Liver (tissue), 8 donors: ENCODE measurements at regions not wholly inside any gene's neighbourhood (a gene's known extent, or its start where the extent isn't known, plus 50 kb on each side); places are given as distances from the start of the nearest gene placed in this dataset.

ENCODE experiments used
- DNase-seq: peaks from one replicate; pipeline ENCODE4 v3.0.0-alpha.2; 2017; ENCODE audit warnings: low spot score
- H3K27ac ChIP-seq, 2 donors: one replicate each; pipeline ENCODE4 v1.7.0; 2013; ENCODE audit warnings: inconsistent platforms in 2 of 2, low read length in 2 of 2, control low read depth in 1 of 2, low read depth in 1 of 2, mild to moderate bottlenecking in 1 of 2
- H3K27me3 ChIP-seq, 4 donors: one replicate each; pipeline versions ENCODE4 v1.6.1 to v1.7.0; 2013; ENCODE audit warnings: low read length in 3 of 4, inconsistent platforms in 1 of 4, mild to moderate bottlenecking in 1 of 4, moderate library complexity in 1 of 4; ENCODE audit not compliant: control insufficient read depth in 4 of 4, insufficient read depth in 4 of 4
- H3K36me3 ChIP-seq, 4 donors: one replicate each; pipeline versions ENCODE4 v1.6.1 to v1.7.0; 2013; ENCODE audit warnings: low read length in 3 of 4, mild to moderate bottlenecking in 3 of 4, low read depth in 1 of 4, moderate library complexity in 1 of 4; ENCODE audit not compliant: control insufficient read depth in 4 of 4, insufficient read depth in 3 of 4
- H3K4me1 ChIP-seq, 4 donors: one replicate each; pipeline versions ENCODE4 v1.6.1 to v1.7.0; 2013; ENCODE audit warnings: low read length in 3 of 4, mild to moderate bottlenecking in 3 of 4, moderate library complexity in 1 of 4; ENCODE audit not compliant: control insufficient read depth in 4 of 4, insufficient read depth in 4 of 4
- H3K4me3 ChIP-seq, 3 donors: one replicate each; pipeline versions ENCODE4 v1.6.1 to v1.7.0; 2013; ENCODE audit warnings: low read length in 3 of 3, control low read depth in 1 of 3, low read depth in 1 of 3, mild to moderate bottlenecking in 1 of 3
- H3K9ac ChIP-seq, 2 donors: one replicate each; pipeline ENCODE4 v1.7.0; 2013; ENCODE audit warnings: low read length in 2 of 2, mild to moderate bottlenecking in 2 of 2, moderate library complexity in 2 of 2, control low read depth in 1 of 2, low read depth in 1 of 2
- H3K9me3 ChIP-seq, 4 donors: one replicate each; pipeline versions ENCODE4 v1.6.1 to v1.7.0; 2013; ENCODE audit warnings: low read length in 3 of 4; ENCODE audit not compliant: control insufficient read depth in 4 of 4
- ATF3 ChIP-seq: IDR thresholded peaks from 2 replicates; pipeline ENCODE4 v1.6.1; 2016; ENCODE audit warnings: antibody characterized with exemption
- CTCF ChIP-seq: fragments of 150-350 bp; IDR thresholded peaks from 2 replicates; pipeline ENCODE4 v1.5.1; 2017; ENCODE audit warnings: improper control_type of control experiment, low read depth, low read length; ENCODE audit not compliant: missing input control
- EGR1 ChIP-seq, 2 donors: IDR thresholded peaks; 2 replicates each; pipeline ENCODE4 v1.6.1; 2016 to 2018; ENCODE audit warnings: antibody characterized with exemption in 2 of 2, low read depth in 2 of 2
- FOXA1 ChIP-seq: IDR thresholded peaks from 2 replicates; pipeline ENCODE4 v1.6.1; 2016; ENCODE audit warnings: antibody characterized with exemption
- FOXA2 ChIP-seq: IDR thresholded peaks from 2 replicates; pipeline ENCODE4 v1.6.1; 2016; ENCODE audit warnings: antibody characterized with exemption
- GABPA ChIP-seq, 2 donors: IDR thresholded peaks in 1 of 2; conservative IDR thresholded peaks in 1 of 2; 2 replicates each; pipeline ENCODE4 v1.6.1; 2016; ENCODE audit warnings: antibody characterized with exemption in 2 of 2, mild to moderate bottlenecking in 1 of 2, moderate library complexity in 1 of 2
- HNF4G ChIP-seq: IDR thresholded peaks from 2 replicates; pipeline ENCODE4 v1.6.1; 2016; ENCODE audit warnings: antibody characterized with exemption
- JUND ChIP-seq, 2 donors: IDR thresholded peaks; 2 replicates each; pipeline ENCODE4 v1.6.1; 2016; ENCODE audit warnings: antibody characterized with exemption in 2 of 2
- MAX ChIP-seq: IDR thresholded peaks from 2 replicates; pipeline ENCODE4 v1.6.1; 2016; ENCODE audit warnings: antibody characterized with exemption
- NR2F2 ChIP-seq: IDR thresholded peaks from 2 replicates; pipeline ENCODE4 v1.6.1; 2016; ENCODE audit warnings: antibody characterized with exemption
- RAD21 ChIP-seq, 2 donors: IDR thresholded peaks; 2 replicates each; pipeline ENCODE4 v1.6.1; 2016; ENCODE audit warnings: antibody characterized with exemption in 2 of 2, mild to moderate bottlenecking in 2 of 2
- REST ChIP-seq: IDR thresholded peaks from 2 replicates; pipeline ENCODE4 v1.6.1; 2016; ENCODE audit warnings: antibody characterized with exemption, mild to moderate bottlenecking
- RXRA ChIP-seq, 2 donors: IDR thresholded peaks; 2 replicates each; pipeline ENCODE4 v1.6.1; 2017 to 2018; ENCODE audit warnings: antibody characterized with exemption in 2 of 2, mild to moderate bottlenecking in 1 of 2
- SP1 ChIP-seq: IDR thresholded peaks from 2 replicates; pipeline ENCODE4 v1.6.1; 2018; ENCODE audit warnings: antibody characterized with exemption, mild to moderate bottlenecking
- TAF1 ChIP-seq: conservative IDR thresholded peaks from 2 replicates; pipeline ENCODE4 v1.6.1; 2016; ENCODE audit warnings: antibody characterized with exemption, mild to moderate bottlenecking
- YY1 ChIP-seq: IDR thresholded peaks from 2 replicates; pipeline ENCODE4 v1.6.1; 2016; ENCODE audit warnings: antibody characterized with exemption, mild to moderate bottlenecking
- ZBTB33 ChIP-seq: IDR thresholded peaks from 2 replicates; pipeline ENCODE4 v1.6.1; 2016; ENCODE audit warnings: antibody characterized with exemption
- WGBS: extraction: QIAGEN DNeasy Blood & Tissue Kit; methylation state at CpG from one replicate; pipeline ENCODE4 v1.1.7; 2013; 5-methylcytosine and 5-hydroxymethylcytosine counted together
- donor health status: healthy.
- donor health status: healthy.
- donor health status: healthy.
- donor health status: healthy.
- donor health status: healthy.

- TF ChIP-seq NR2F2 (no peak), FOXA2 (no peak)
These were observed 91.5 kb upstream of the EGR2 start (continued) for GRCh38 chr10:62907470-62908212.

GRCh38 chr10:62904281-62904875 is 88.2 kb upstream of the EGR2 start:
- no peaks in the 10 kb centered on the region for H3K4me1 ChIP-seq
- H3K9me3 ChIP-seq, result no peaks in the 10 kb centered on the region
- no peaks in the 10 kb centered on the region for H3K36me3 ChIP-seq
- no peak overlapping the region for H3K9ac ChIP-seq
- no peak for DNase-seq
- no peak overlapping the region for H3K27ac ChIP-seq
- WGBS, result 69% methylated on average over 5 of the region's 5 CpGs
- H3K27me3 ChIP-seq, result peaks cover 0 to 6% (median 0%) of the 10 kb centered on the region in 4 donors
- TF ChIP-seq ZBTB33 (no peak), GABPA (IDR thresholded peaks at IDR 0.05 in 1 of 2, conservative IDR thresholded peaks at IDR 0.05 in 1 of 2) (no peak), EGR1 (IDR thresholded peaks at IDR 0.05; ENCODE audit: low read depth in 2 of 2) (no peak), TAF1 (no peak), RAD21 (IDR thresholded peaks at IDR 0.05) (no peak), ATF3 (no peak), JUND (IDR thresholded peaks at IDR 0.05) (no peak), MAX (no peak), SP1 (no peak), RXRA (IDR thresholded peaks at IDR 0.05) (no peak), REST (no peak), YY1 (no peak), FOXA2 (no peak), FOXA1 (no peak), HNF4G (no peak), CTCF (no peak)
- no peak overlapping the region for H3K4me3 ChIP-seq
